Subcutaneous abdominal adipose tissue (tissue), 5 donors: ENCODE measurements at regions not wholly inside any gene's neighbourhood (a gene's known extent, or its start where the extent isn't known, plus 50 kb on each side); places are given as distances from the start of the nearest gene placed in this dataset.

Experiments used
- H3K27ac ChIP-seq: one replicate; pipeline ENCODE4 v1.7.0; 2013; ENCODE audit warnings: low read depth, mild to moderate bottlenecking, inconsistent platforms, low read length, moderate library complexity
- H3K27me3 ChIP-seq, 5 donors: one replicate each; pipeline ENCODE4 v1.7.0; 2013; ENCODE audit warnings: low read length in 5 of 5, inconsistent platforms in 1 of 5; ENCODE audit not compliant: control insufficient read depth in 5 of 5, insufficient read depth in 4 of 5
- H3K36me3 ChIP-seq, 5 donors: one replicate each; pipeline ENCODE4 v1.7.0; 2013; ENCODE audit warnings: low read length in 5 of 5; ENCODE audit not compliant: control insufficient read depth in 5 of 5, insufficient read depth in 5 of 5
- H3K4me1 ChIP-seq, 5 donors: one replicate each; pipeline ENCODE4 v1.7.0; 2013; ENCODE audit warnings: low read length in 5 of 5, mild to moderate bottlenecking in 3 of 5, moderate library complexity in 1 of 5; ENCODE audit not compliant: control insufficient read depth in 5 of 5, insufficient read depth in 5 of 5
- H3K4me3 ChIP-seq, 5 donors: one replicate each; pipeline ENCODE4 v1.7.0; 2013; ENCODE audit warnings: low read length in 5 of 5, low read depth in 1 of 5
- H3K9ac ChIP-seq, 5 donors: one replicate each; pipeline ENCODE4 v1.7.0; 2013; ENCODE audit warnings: low read length in 5 of 5, mild to moderate bottlenecking in 4 of 5, moderate library complexity in 3 of 5
- H3K9me3 ChIP-seq, 5 donors: one replicate each; pipeline ENCODE4 v1.7.0; 2013; ENCODE audit warnings: low read length in 5 of 5; ENCODE audit not compliant: control insufficient read depth in 5 of 5
- donor health status: healthy.
- donor health status: healthy.
- donor health status: healthy.
- donor health status: healthy.
- donor health status: healthy.

GRCh38 chr11:114890038-114890437, 211.7 kb downstream of the NXPE2 start:
- no peak overlapping the region for H3K27ac ChIP-seq
- no peak overlapping the region for H3K4me3 ChIP-seq
- peaks cover 0 to 4% (median 0%) of the 10 kb centered on the region in 5 donors for H3K9me3 ChIP-seq
- H3K9ac ChIP-seq, result no peak overlapping the region
- H3K36me3 ChIP-seq, result no peaks in the 10 kb centered on the region
- peaks cover 0 to 5% (median 0%) of the 10 kb centered on the region in 5 donors for H3K27me3 ChIP-seq
- no peaks in the 10 kb centered on the region for H3K4me1 ChIP-seq

GRCh38 chr11:114891911-114892310, 213.6 kb downstream of the NXPE2 start:
- no peak overlapping the region for H3K27ac ChIP-seq
- H3K36me3 ChIP-seq, result no peaks in the 10 kb centered on the region
- H3K9me3 ChIP-seq, result peaks cover 0 to 4% (median 0%) of the 10 kb centered on the region in 5 donors
- H3K4me3 ChIP-seq, result no peak overlapping the region
- H3K27me3 ChIP-seq, result peaks cover 0 to 5% (median 0%) of the 10 kb centered on the region in 5 donors
- H3K4me1 ChIP-seq, result no peaks in the 10 kb centered on the region
- H3K9ac ChIP-seq, result no peak overlapping the region

- Histone ChIP-seq H3K9ac (no peak overlapping the region), H3K4me3 (no peak overlapping the region), H3K27me3 (peaks cover 0 to 7% (median 0%) of the 10 kb centered on the region in 5 donors), H3K36me3 (no peaks in the 10 kb centered on the region), H3K4me1 (no peaks in the 10 kb centered on the region), H3K9me3 (peaks cover 0 to 4% (median 0%) of the 10 kb centered on the region in 5 donors), H3K27ac (no peak overlapping the region)
Observed at GRCh38 chr11:114892381-114893197, 214.3 kb downstream of the NXPE2 start.

- peaks cover 0 to 7% (median 0%) of the 10 kb centered on the region in 5 donors for H3K27me3 ChIP-seq
- H3K9ac ChIP-seq, result no peak overlapping the region
- H3K4me1 ChIP-seq, result no peaks in the 10 kb centered on the region
- no peak overlapping the region for H3K4me3 ChIP-seq
- H3K36me3 ChIP-seq, result no peaks in the 10 kb centered on the region
- H3K27ac ChIP-seq, result no peak overlapping the region
- H3K9me3 ChIP-seq, result peaks cover 0 to 4% (median 0%) of the 10 kb centered on the region in 5 donors
Observed at GRCh38 chr11:114893329-114893728, 215.0 kb downstream of the NXPE2 start.

- H3K27me3 ChIP-seq, result peaks cover 0 to 2% (median 0%) of the 10 kb centered on the region in 5 donors
- H3K4me3 ChIP-seq, result no peak overlapping the region
- H3K9ac ChIP-seq, result no peak overlapping the region
- H3K27ac ChIP-seq, result no peak overlapping the region
- H3K4me1 ChIP-seq, result no peaks in the 10 kb centered on the region
- H3K36me3 ChIP-seq, result no peaks in the 10 kb centered on the region
- peaks cover 2 to 10% (median 4%) of the 10 kb centered on the region in 5 donors for H3K9me3 ChIP-seq
Observed at GRCh38 chr11:114896594-114896993, 218.3 kb downstream of the NXPE2 start.

GRCh38 chr11:114909866-114910265, 231.5 kb downstream of the NXPE2 start:
- Histone ChIP-seq H3K4me1 (no peaks in the 10 kb centered on the region), H3K27me3 (no peaks in the 10 kb centered on the region), H3K9me3 (peaks cover 0 to 3% (median 2%) of the 10 kb centered on the region in 5 donors), H3K9ac (no peak overlapping the region), H3K4me3 (no peak overlapping the region), H3K36me3 (no peaks in the 10 kb centered on the region), H3K27ac (no peak overlapping the region)

GRCh38 chr11:114912826-114913225, 234.5 kb downstream of the NXPE2 start:
- H3K9me3 ChIP-seq, result peaks cover 0 to 3% (median 0%) of the 10 kb centered on the region in 5 donors

GRCh38 chr11:114914231-114915005, 236.1 kb downstream of the NXPE2 start:
- Histone ChIP-seq H3K9ac (no peak overlapping the region), H3K36me3 (no peaks in the 10 kb centered on the region), H3K27ac (no peak overlapping the region), H3K4me1 (no peaks in the 10 kb centered on the region), H3K4me3 (no peak overlapping the region), H3K9me3 (peaks cover 0 to 3% (median 0%) of the 10 kb centered on the region in 5 donors), H3K27me3 (no peaks in the 10 kb centered on the region)

More at GRCh38 chr11:114912826-114913225, 234.5 kb downstream of the NXPE2 start:
- H3K36me3 ChIP-seq, result no peaks in the 10 kb centered on the region
- H3K4me1 ChIP-seq, result no peaks in the 10 kb centered on the region
- no peak overlapping the region for H3K9ac ChIP-seq
- no peaks in the 10 kb centered on the region for H3K27me3 ChIP-seq
- H3K4me3 ChIP-seq, result no peak overlapping the region
- H3K27ac ChIP-seq, result no peak overlapping the region

GRCh38 chr11:114915871-114916805, 237.8 kb downstream of the NXPE2 start:
- no peak overlapping the region for H3K9ac ChIP-seq
- no peaks in the 10 kb centered on the region for H3K9me3 ChIP-seq
- H3K4me1 ChIP-seq, result no peaks in the 10 kb centered on the region
- no peak overlapping the region for H3K4me3 ChIP-seq
- no peak overlapping the region for H3K27ac ChIP-seq
- H3K27me3 ChIP-seq, result no peaks in the 10 kb centered on the region
- H3K36me3 ChIP-seq, result no peaks in the 10 kb centered on the region
